Fibroblast of lung (primary cell): ENCODE measurements at regions not wholly inside any gene's neighbourhood (a gene's known extent, or its start where the extent isn't known, plus 50 kb on each side); places are given as distances from the start of the nearest gene placed in this dataset.

Source experiments
- EZH2 ChIP-seq: IDR thresholded peaks from 2 replicates; pipeline ENCODE4 v1.5.1; 2012; ENCODE audit warnings: low read length, control low read depth, mild to moderate bottlenecking; ENCODE audit errors: missing control alignments
- TF ChIP-seq, protein P1 (sequence below), 2 donors: IDR thresholded peaks in 1 of 2; conservative IDR thresholded peaks in 1 of 2; 1 replicate in 1 of 2; 2 replicates in 1 of 2; pipeline ENCODE4 v1.5.1; 2011 to 2012; ENCODE audit warnings: low read length in 2 of 2, control low read depth in 1 of 2, inconsistent platforms in 1 of 2, low read depth in 1 of 2, mild to moderate bottlenecking in 1 of 2

DNA sequence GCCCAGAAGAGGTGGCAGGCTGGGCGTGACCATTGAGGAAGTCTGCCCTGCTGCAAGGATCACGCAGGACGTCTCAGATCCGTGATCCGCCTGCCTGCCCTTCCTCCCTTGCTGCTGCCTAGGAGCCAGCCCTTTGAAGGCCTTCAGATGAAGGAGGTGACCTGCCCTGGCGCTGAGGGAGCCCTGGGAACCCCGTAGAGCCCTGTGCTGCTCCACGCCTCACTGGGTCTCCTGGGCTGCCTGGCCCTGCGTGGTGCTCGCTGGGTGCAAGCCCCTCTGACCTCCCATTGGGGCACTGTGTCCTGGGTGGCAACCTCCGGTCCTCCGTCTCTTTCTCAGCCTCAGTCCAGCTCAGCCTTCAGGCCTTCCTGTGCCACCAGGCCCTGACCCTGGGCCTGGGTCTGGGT lies 295.3 kb upstream of the IRX4 start:
- TF ChIP-seq, protein P1, sequence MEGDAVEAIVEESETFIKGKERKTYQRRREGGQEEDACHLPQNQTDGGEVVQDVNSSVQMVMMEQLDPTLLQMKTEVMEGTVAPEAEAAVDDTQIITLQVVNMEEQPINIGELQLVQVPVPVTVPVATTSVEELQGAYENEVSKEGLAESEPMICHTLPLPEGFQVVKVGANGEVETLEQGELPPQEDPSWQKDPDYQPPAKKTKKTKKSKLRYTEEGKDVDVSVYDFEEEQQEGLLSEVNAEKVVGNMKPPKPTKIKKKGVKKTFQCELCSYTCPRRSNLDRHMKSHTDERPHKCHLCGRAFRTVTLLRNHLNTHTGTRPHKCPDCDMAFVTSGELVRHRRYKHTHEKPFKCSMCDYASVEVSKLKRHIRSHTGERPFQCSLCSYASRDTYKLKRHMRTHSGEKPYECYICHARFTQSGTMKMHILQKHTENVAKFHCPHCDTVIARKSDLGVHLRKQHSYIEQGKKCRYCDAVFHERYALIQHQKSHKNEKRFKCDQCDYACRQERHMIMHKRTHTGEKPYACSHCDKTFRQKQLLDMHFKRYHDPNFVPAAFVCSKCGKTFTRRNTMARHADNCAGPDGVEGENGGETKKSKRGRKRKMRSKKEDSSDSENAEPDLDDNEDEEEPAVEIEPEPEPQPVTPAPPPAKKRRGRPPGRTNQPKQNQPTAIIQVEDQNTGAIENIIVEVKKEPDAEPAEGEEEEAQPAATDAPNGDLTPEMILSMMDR (conservative IDR thresholded peaks at IDR 0.05 in 1 of 2, IDR thresholded peaks at IDR 0.05 in 1 of 2; ENCODE audit: low read depth in 1 of 2, low read length in 2 of 2): no peak
- TF ChIP-seq EZH2: no peak
